ENCODE measurements at regions not wholly inside any gene's neighbourhood (a gene's known extent, or its start where the extent isn't known, plus 50 kb on each side); places are given as distances from the start of the nearest gene placed in this dataset.
A peak's percentile ranks its signal among the peaks of the same experiment; 100 is the strongest.

- TF ChIP-seq, protein P1, sequence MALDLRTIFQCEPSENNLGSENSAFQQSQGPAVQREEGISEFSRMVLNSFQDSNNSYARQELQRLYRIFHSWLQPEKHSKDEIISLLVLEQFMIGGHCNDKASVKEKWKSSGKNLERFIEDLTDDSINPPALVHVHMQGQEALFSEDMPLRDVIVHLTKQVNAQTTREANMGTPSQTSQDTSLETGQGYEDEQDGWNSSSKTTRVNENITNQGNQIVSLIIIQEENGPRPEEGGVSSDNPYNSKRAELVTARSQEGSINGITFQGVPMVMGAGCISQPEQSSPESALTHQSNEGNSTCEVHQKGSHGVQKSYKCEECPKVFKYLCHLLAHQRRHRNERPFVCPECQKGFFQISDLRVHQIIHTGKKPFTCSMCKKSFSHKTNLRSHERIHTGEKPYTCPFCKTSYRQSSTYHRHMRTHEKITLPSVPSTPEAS (tag by site-specific recombination; IDR thresholded peaks at IDR 0.05), result 0 out of 2 replicates have a peak, but pooled peaks have one; percentile 30
- no peak for TF ChIP-seq SALL2 (tag by site-specific recombination; IDR thresholded peaks at IDR 0.05; ENCODE audit: borderline replicate concordance)
- TF ChIP-seq FEZF1 (tag by site-specific recombination; IDR thresholded peaks at IDR 0.05), result peak; percentile 40; the same call in 1 of the 2 replicates
- TF ChIP-seq, protein P2, sequence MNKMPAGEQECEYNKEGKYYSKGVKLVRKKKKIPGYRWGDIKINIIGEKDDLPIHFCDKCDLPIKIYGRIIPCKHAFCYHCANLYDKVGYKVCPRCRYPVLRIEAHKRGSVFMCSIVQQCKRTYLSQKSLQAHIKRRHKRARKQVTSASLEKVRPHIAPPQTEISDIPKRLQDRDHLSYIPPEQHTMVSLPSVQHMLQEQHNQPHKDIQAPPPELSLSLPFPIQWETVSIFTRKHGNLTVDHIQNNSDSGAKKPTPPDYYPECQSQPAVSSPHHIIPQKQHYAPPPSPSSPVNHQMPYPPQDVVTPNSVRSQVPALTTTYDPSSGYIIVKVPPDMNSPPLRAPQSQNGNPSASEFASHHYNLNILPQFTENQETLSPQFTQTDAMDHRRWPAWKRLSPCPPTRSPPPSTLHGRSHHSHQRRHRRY (tag by site-specific recombination; IDR thresholded peaks at IDR 0.05), result no peak
- no peak for TF ChIP-seq ZNF423 (tag by site-specific recombination; IDR thresholded peaks at IDR 0.05)
- 0 out of 2 replicates have a peak, but pooled peaks have one; percentile 10 for TF ChIP-seq ZBTB21 (tag by site-specific recombination; IDR thresholded peaks at IDR 0.05)
- TF ChIP-seq, protein P3, sequence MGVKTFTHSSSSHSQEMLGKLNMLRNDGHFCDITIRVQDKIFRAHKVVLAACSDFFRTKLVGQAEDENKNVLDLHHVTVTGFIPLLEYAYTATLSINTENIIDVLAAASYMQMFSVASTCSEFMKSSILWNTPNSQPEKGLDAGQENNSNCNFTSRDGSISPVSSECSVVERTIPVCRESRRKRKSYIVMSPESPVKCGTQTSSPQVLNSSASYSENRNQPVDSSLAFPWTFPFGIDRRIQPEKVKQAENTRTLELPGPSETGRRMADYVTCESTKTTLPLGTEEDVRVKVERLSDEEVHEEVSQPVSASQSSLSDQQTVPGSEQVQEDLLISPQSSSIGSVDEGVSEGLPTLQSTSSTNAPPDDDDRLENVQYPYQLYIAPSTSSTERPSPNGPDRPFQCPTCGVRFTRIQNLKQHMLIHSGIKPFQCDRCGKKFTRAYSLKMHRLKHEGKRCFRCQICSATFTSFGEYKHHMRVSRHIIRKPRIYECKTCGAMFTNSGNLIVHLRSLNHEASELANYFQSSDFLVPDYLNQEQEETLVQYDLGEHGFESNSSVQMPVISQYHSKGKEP (tag by site-specific recombination; IDR thresholded peaks at IDR 0.05), result peak; percentile 75
- TF ChIP-seq ZNF155 (tag by site-specific recombination; IDR thresholded peaks at IDR 0.05), result no peak
- TF ChIP-seq KLF8 (tag by site-specific recombination; IDR thresholded peaks at IDR 0.05), result no peak
- peak; percentile 35; the same call in 1 of the 2 replicates for TF ChIP-seq IKZF3 (tag by site-specific recombination; IDR thresholded peaks at IDR 0.05)
- TF ChIP-seq ZBTB1 (tag by site-specific recombination; IDR thresholded peaks at IDR 0.05), result no peak
- TF ChIP-seq ZNF658 (tag by site-specific recombination; IDR thresholded peaks at IDR 0.05), result no peak
- no peak for TF ChIP-seq ZNF10 (tag by site-specific recombination; IDR thresholded peaks at IDR 0.05)
- TF ChIP-seq, protein P4, sequence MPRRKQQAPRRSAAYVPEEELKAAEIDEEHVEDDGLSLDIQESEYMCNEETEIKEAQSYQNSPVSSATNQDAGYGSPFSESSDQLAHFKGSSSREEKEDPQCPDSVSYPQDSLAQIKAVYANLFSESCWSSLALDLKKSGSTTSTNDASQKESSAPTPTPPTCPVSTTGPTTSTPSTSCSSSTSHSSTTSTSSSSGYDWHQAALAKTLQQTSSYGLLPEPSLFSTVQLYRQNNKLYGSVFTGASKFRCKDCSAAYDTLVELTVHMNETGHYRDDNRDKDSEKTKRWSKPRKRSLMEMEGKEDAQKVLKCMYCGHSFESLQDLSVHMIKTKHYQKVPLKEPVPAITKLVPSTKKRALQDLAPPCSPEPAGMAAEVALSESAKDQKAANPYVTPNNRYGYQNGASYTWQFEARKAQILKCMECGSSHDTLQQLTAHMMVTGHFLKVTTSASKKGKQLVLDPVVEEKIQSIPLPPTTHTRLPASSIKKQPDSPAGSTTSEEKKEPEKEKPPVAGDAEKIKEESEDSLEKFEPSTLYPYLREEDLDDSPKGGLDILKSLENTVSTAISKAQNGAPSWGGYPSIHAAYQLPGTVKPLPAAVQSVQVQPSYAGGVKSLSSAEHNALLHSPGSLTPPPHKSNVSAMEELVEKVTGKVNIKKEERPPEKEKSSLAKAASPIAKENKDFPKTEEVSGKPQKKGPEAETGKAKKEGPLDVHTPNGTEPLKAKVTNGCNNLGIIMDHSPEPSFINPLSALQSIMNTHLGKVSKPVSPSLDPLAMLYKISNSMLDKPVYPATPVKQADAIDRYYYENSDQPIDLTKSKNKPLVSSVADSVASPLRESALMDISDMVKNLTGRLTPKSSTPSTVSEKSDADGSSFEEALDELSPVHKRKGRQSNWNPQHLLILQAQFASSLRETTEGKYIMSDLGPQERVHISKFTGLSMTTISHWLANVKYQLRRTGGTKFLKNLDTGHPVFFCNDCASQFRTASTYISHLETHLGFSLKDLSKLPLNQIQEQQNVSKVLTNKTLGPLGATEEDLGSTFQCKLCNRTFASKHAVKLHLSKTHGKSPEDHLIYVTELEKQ (tag by site-specific recombination; IDR thresholded peaks at IDR 0.05; ENCODE audit: borderline replicate concordance), result peak; percentile 34; the same call in 1 of the 2 replicates
- no peak for TF ChIP-seq ZNF133 (tag by site-specific recombination; IDR thresholded peaks at IDR 0.05)
- no peak for TF ChIP-seq ZNF571 (tag by site-specific recombination; IDR thresholded peaks at IDR 0.05)
- no peak for TF ChIP-seq ZNF302 (tag by site-specific recombination; IDR thresholded peaks at IDR 0.05; ENCODE audit: low read depth)
- TF ChIP-seq, protein P5, sequence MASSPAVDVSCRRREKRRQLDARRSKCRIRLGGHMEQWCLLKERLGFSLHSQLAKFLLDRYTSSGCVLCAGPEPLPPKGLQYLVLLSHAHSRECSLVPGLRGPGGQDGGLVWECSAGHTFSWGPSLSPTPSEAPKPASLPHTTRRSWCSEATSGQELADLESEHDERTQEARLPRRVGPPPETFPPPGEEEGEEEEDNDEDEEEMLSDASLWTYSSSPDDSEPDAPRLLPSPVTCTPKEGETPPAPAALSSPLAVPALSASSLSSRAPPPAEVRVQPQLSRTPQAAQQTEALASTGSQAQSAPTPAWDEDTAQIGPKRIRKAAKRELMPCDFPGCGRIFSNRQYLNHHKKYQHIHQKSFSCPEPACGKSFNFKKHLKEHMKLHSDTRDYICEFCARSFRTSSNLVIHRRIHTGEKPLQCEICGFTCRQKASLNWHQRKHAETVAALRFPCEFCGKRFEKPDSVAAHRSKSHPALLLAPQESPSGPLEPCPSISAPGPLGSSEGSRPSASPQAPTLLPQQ (tag by site-specific recombination; IDR thresholded peaks at IDR 0.05), result 0 out of 2 replicates have a peak, but pooled peaks have one; percentile 73
- TF ChIP-seq ZBTB20 (tag by site-specific recombination; IDR thresholded peaks at IDR 0.05), result peak; percentile 55
- TF ChIP-seq SP2 (tag by site-specific recombination; IDR thresholded peaks at IDR 0.05), result no peak
- no peak for TF ChIP-seq ZNF274 (IDR thresholded peaks at IDR 0.05; ENCODE audit: low read length)
- TF ChIP-seq ZNF274 (tag by site-specific recombination; IDR thresholded peaks at IDR 0.05; ENCODE audit: borderline replicate concordance), result no peak
- TF ChIP-seq ZNF623 (tag by site-specific recombination; IDR thresholded peaks at IDR 0.05), result 0 out of 2 replicates have a peak, but pooled peaks have one; percentile 22
- TF ChIP-seq ZNF610 (tag by site-specific recombination; IDR thresholded peaks at IDR 0.05; ENCODE audit: borderline replicate concordance), result no peak
- TF ChIP-seq ZNF239 (tag by site-specific recombination; IDR thresholded peaks at IDR 0.05), result no peak
- TF ChIP-seq ZNF416 (tag by site-specific recombination; IDR thresholded peaks at IDR 0.05), result no peak
- TF ChIP-seq KLF10 (tag by site-specific recombination; IDR thresholded peaks at IDR 0.05), result peak; percentile 81
- TF ChIP-seq, protein P6, sequence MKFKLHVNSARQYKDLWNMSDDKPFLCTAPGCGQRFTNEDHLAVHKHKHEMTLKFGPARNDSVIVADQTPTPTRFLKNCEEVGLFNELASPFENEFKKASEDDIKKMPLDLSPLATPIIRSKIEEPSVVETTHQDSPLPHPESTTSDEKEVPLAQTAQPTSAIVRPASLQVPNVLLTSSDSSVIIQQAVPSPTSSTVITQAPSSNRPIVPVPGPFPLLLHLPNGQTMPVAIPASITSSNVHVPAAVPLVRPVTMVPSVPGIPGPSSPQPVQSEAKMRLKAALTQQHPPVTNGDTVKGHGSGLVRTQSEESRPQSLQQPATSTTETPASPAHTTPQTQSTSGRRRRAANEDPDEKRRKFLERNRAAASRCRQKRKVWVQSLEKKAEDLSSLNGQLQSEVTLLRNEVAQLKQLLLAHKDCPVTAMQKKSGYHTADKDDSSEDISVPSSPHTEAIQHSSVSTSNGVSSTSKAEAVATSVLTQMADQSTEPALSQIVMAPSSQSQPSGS (tag by site-specific recombination; IDR thresholded peaks at IDR 0.05; ENCODE audit: low read depth), result no peak
- TF ChIP-seq ZNF426 (tag by site-specific recombination; IDR thresholded peaks at IDR 0.05), result no peak
- TF ChIP-seq ZNF776 (tag by site-specific recombination; IDR thresholded peaks at IDR 0.05; ENCODE audit: borderline replicate concordance), result no peak
Observed at GRCh38 chr1:234970731-234971476, 157.7 kb downstream of the TOMM20 start (continued).

All from HEK293 (cell line).